Stimulated activated CD8-positive, alpha-beta memory T cell treated with anti-CD3 and anti-CD28 coated beads, Interleukin-4, amount 100 ng/mL, for 4 hours (primary cell): ENCODE measurements at regions not wholly inside any gene's neighbourhood (a gene's known extent, or its start where the extent isn't known, plus 50 kb on each side); places are given as distances from the start of the nearest gene placed in this dataset.
A peak's percentile ranks its signal among the peaks of the same experiment; 100 is the strongest.

Source experiments
- DNase-seq, 2 donors: peaks; one replicate each; pipeline ENCODE4 v3.0.0-alpha.2; 2020; ENCODE audit warnings: low read depth in 2 of 2, low spot score in 1 of 2

GRCh38 chr12:65546528-65546927, 268.0 kb downstream of the MSRB3 start:
- DNase-seq, result no peak

- peak; percentile 21 to 24 for DNase-seq
Measured at GRCh38 chr12:65556676-65557437, 267.4 kb upstream of the HMGA2 start.

- no peak for DNase-seq
Measured at GRCh38 chr12:65557438-65558181, 266.7 kb upstream of the HMGA2 start.

GRCh38 chr12:65560286-65560685, 264.0 kb upstream of the HMGA2 start:
- no peak for DNase-seq

- DNase-seq, result no peak
Measured at GRCh38 chr12:65561798-65562382, 262.4 kb upstream of the HMGA2 start.

GRCh38 chr12:65565601-65566560, 258.4 kb upstream of the HMGA2 start:
- DNase-seq, result no peak

- no peak for DNase-seq
Measured at GRCh38 chr12:65566751-65567150, 257.5 kb upstream of the HMGA2 start.

- DNase-seq, result no peak
Measured at GRCh38 chr12:65567820-65568219, 256.5 kb upstream of the HMGA2 start.

GRCh38 chr12:65568517-65568916, 255.8 kb upstream of the HMGA2 start:
- no peak for DNase-seq

- no peak for DNase-seq
Measured at GRCh38 chr12:65570451-65571130, 253.7 kb upstream of the HMGA2 start.

- DNase-seq, result no peak
Measured at GRCh38 chr12:65574867-65575266, 249.4 kb upstream of the HMGA2 start.

GRCh38 chr12:65584016-65584415, 240.3 kb upstream of the HMGA2 start:
- DNase-seq, result no peak

- no peak for DNase-seq
Measured at GRCh38 chr12:65585648-65586602, 238.4 kb upstream of the HMGA2 start.

- DNase-seq, result no peak
Measured at GRCh38 chr12:65586796-65587195, 237.5 kb upstream of the HMGA2 start.

- DNase-seq, result no peak
Measured at GRCh38 chr12:65590318-65590717, 234.0 kb upstream of the HMGA2 start.

- DNase-seq, result no peak
Measured at GRCh38 chr12:65592416-65592815, 231.9 kb upstream of the HMGA2 start.

GRCh38 chr12:65593239-65593701, 231.0 kb upstream of the HMGA2 start:
- DNase-seq, result no peak

GRCh38 chr12:65594409-65594808, 229.9 kb upstream of the HMGA2 start:
- DNase-seq, result no peak

- DNase-seq, result no peak
Measured at GRCh38 chr12:65595016-65595560, 229.2 kb upstream of the HMGA2 start.
